H1 (cell line): ENCODE measurements at regions not wholly inside any gene's neighbourhood (a gene's known extent, or its start where the extent isn't known, plus 50 kb on each side); places are given as distances from the start of the nearest gene placed in this dataset.

Experiments
- ASH2L ChIP-seq: fragments of 200-600, 300-600 bp; sonication (generic); IDR thresholded peaks from one replicate; pipeline ENCODE4 v1.7.1; 2017; ENCODE audit warnings: low read length
- ATF3 ChIP-seq: IDR thresholded peaks from 2 replicates; pipeline ENCODE4 v1.6.1; 2011; ENCODE audit warnings: low read depth, mild to moderate bottlenecking, low read length; ENCODE audit not compliant: insufficient read depth
- CHD1 ChIP-seq: IDR thresholded peaks from 2 replicates; pipeline ENCODE4 v1.6.1; 2012; ENCODE audit warnings: low read depth, low read length, improper control_type of control experiment
- CREB1 ChIP-seq: IDR thresholded peaks from 2 replicates; pipeline ENCODE4 v1.6.1; 2012; ENCODE audit warnings: inconsistent platforms
- EP300 ChIP-seq, 2 experiments: IDR thresholded peaks; 1 replicate in 1 of 2; 2 replicates in 1 of 2; pipeline ENCODE4 v1.6.1; 2011 to 2012; ENCODE audit warnings: low read depth in 2 of 2, low read length in 2 of 2, mild to moderate bottlenecking in 2 of 2, borderline replicate concordance in 1 of 2, inconsistent platforms in 1 of 2, moderate library complexity in 1 of 2
- EZH2 ChIP-seq: fragments of 200-600 bp; sonication (generic); IDR thresholded peaks from 2 replicates; pipeline ENCODE4 v1.7.1; 2012; ENCODE audit warnings: low read depth, mild to moderate bottlenecking, moderate library complexity, low read length, inconsistent platforms; ENCODE audit not compliant: severe bottlenecking
- JUND ChIP-seq: IDR thresholded peaks from 2 replicates; pipeline ENCODE4 v1.6.1; 2011; ENCODE audit warnings: mild to moderate bottlenecking, improper control_type of control experiment, low read length
- MAFK ChIP-seq: IDR thresholded peaks from 2 replicates; pipeline ENCODE4 v1.6.1; 2012; ENCODE audit warnings: low read depth, mild to moderate bottlenecking, improper control_type of control experiment, low read length
- POLR2A ChIP-seq, 2 experiments: IDR thresholded peaks; 1 replicate in 1 of 2; 2 replicates in 1 of 2; pipeline ENCODE4 v1.6.1; 2011; ENCODE audit warnings: low read depth in 2 of 2, low read length in 2 of 2, mild to moderate bottlenecking in 2 of 2; ENCODE audit errors: control extremely low read depth in 1 of 2
- POLR2AphosphoS5 ChIP-seq: IDR thresholded peaks from 2 replicates; pipeline ENCODE4 v1.6.1; 2011; ENCODE audit warnings: low read depth, low read length
- SP1 ChIP-seq: IDR thresholded peaks from 2 replicates; pipeline ENCODE4 v1.6.1; 2011; ENCODE audit warnings: low read depth, low read length
- TAF1 ChIP-seq: IDR thresholded peaks from 2 replicates; pipeline ENCODE4 v1.6.1; 2011; ENCODE audit warnings: mild to moderate bottlenecking, low read depth, low read length
- TF ChIP-seq, protein P1 (sequence below), 3 experiments: IDR thresholded peaks; 1 replicate in 2 of 3; 2 replicates in 1 of 3; pipeline versions ENCODE4 v1.5.1 to v1.6.1; 2011; ENCODE audit warnings: low read length in 3 of 3, mild to moderate bottlenecking in 3 of 3, inconsistent platforms in 2 of 3, low read depth in 1 of 3, moderate library complexity in 1 of 3; ENCODE audit not compliant: insufficient read depth in 1 of 3; ENCODE audit errors: control extremely low read depth in 1 of 3

GRCh38 chr1:238475712-238476111 lies 585.0 kb upstream of the ZP4 start:
- TF ChIP-seq ATF3, result no peak
- no peak for TF ChIP-seq ASH2L
- TF ChIP-seq, protein P1, sequence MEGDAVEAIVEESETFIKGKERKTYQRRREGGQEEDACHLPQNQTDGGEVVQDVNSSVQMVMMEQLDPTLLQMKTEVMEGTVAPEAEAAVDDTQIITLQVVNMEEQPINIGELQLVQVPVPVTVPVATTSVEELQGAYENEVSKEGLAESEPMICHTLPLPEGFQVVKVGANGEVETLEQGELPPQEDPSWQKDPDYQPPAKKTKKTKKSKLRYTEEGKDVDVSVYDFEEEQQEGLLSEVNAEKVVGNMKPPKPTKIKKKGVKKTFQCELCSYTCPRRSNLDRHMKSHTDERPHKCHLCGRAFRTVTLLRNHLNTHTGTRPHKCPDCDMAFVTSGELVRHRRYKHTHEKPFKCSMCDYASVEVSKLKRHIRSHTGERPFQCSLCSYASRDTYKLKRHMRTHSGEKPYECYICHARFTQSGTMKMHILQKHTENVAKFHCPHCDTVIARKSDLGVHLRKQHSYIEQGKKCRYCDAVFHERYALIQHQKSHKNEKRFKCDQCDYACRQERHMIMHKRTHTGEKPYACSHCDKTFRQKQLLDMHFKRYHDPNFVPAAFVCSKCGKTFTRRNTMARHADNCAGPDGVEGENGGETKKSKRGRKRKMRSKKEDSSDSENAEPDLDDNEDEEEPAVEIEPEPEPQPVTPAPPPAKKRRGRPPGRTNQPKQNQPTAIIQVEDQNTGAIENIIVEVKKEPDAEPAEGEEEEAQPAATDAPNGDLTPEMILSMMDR (IDR thresholded peaks at IDR 0.05; ENCODE audit: control extremely low read depth in 1 of 3, insufficient read depth in 1 of 3, low read depth in 1 of 3, low read length in 3 of 3), result no peak
- TF ChIP-seq EP300 (IDR thresholded peaks at IDR 0.05; ENCODE audit: borderline replicate concordance in 1 of 2, low read depth in 2 of 2, low read length in 2 of 2), result no peak
- no peak for TF ChIP-seq SP1
- no peak for TF ChIP-seq POLR2AphosphoS5
- no peak for TF ChIP-seq POLR2A (IDR thresholded peaks at IDR 0.05; ENCODE audit: control extremely low read depth in 1 of 2, low read depth in 2 of 2, low read length in 2 of 2)
- TF ChIP-seq MAFK, result no peak
- TF ChIP-seq CHD1, result no peak
- no peak for TF ChIP-seq TAF1
- no peak for TF ChIP-seq JUND
- no peak for TF ChIP-seq CREB1
- TF ChIP-seq EZH2, result no peak
